WTC11 (cell line): ENCODE measurements at regions not wholly inside any gene's neighbourhood (a gene's known extent, or its start where the extent isn't known, plus 50 kb on each side); places are given as distances from the start of the nearest gene placed in this dataset.

Experiments
- ATAC-seq: fragments of 200-7000 bp; cut with Tn5 transposase; 2 replicates; pipeline ENCODE4 v1.10.0; 2021; ENCODE audit warnings: mild to moderate bottlenecking, moderate library complexity
- CTCF ChIA-PET: fragments of 300-600 bp; sonication (Branson Sonifier 250); formaldehyde crosslinking; loops from one replicate; lab custom pipeline; 2021; ENCODE audit warnings: antibody characterized with exemption; lab: Charles Lee
- POLR2A ChIA-PET: fragments of 350-600 bp; sonication (Branson Sonifier 250); formaldehyde crosslinking; loops from one replicate; lab custom pipeline; 2021; ENCODE audit warnings: antibody characterized with exemption; lab: Charles Lee
- DNase-seq: peaks from one replicate; pipeline ENCODE4 v3.0.0; 2021; ENCODE audit warnings: low spot score
- H3K27ac Mint-ChIP-seq: 2 replicates; pipeline ENCODE4 v1.8.0; 2021; ENCODE audit warnings: mixed read lengths
- H3K27me3 Mint-ChIP-seq: 2 replicates; pipeline ENCODE4 v1.8.0; 2021; ENCODE audit warnings: low read depth, mild to moderate bottlenecking, moderate library complexity, mixed read lengths
- H3K36me3 Mint-ChIP-seq: 2 replicates; pipeline ENCODE4 v1.8.0; 2021; ENCODE audit warnings: mixed read lengths
- H3K4me1 Mint-ChIP-seq: 2 replicates; pipeline ENCODE4 v1.8.0; 2022; ENCODE audit warnings: mixed read lengths
- H3K4me3 Mint-ChIP-seq: 2 replicates; pipeline ENCODE4 v1.8.0; 2021; ENCODE audit warnings: mild to moderate bottlenecking, moderate library complexity, mixed read lengths
- H3K9me3 Mint-ChIP-seq: 2 replicates; pipeline ENCODE4 v1.8.0; 2021; ENCODE audit warnings: mixed read lengths
- AFF4 ChIP-seq: sonication (generic); formaldehyde crosslinking; IDR thresholded peaks from 2 replicates; pipeline ENCODE4 v1.8.1; 2023; ENCODE audit warnings: mild to moderate bottlenecking, missing genetic modification reagents, borderline replicate concordance
- ATF1 ChIP-seq: sonication (generic); formaldehyde crosslinking; IDR thresholded peaks from 2 replicates; pipeline ENCODE4 v1.8.1; 2023; ENCODE audit warnings: mild to moderate bottlenecking, moderate library complexity, missing genetic modification reagents
- ATF3 ChIP-seq: sonication (generic); formaldehyde crosslinking; conservative IDR thresholded peaks from 2 replicates; pipeline ENCODE4 v1.8.1; 2022; ENCODE audit warnings: mild to moderate bottlenecking, missing genetic modification reagents
- CREM ChIP-seq: sonication (generic); formaldehyde crosslinking; IDR thresholded peaks from 2 replicates; pipeline ENCODE4 v1.8.1; 2022; ENCODE audit warnings: mild to moderate bottlenecking, missing genetic modification reagents, moderate library complexity
- ESRRA ChIP-seq: sonication (generic); formaldehyde crosslinking; IDR thresholded peaks from 2 replicates; pipeline ENCODE4 v1.8.1; 2022; ENCODE audit warnings: mild to moderate bottlenecking, missing genetic modification reagents, borderline replicate concordance
- FOXJ3 ChIP-seq: sonication (generic); formaldehyde crosslinking; IDR thresholded peaks from 2 replicates; pipeline ENCODE4 v1.9.0; 2021; ENCODE audit warnings: missing genetic modification reagents, mild to moderate bottlenecking, borderline replicate concordance
- FOXP4 ChIP-seq: sonication (generic); formaldehyde crosslinking; IDR thresholded peaks from 2 replicates; pipeline ENCODE4 v1.8.0; 2022; ENCODE audit warnings: mild to moderate bottlenecking, missing genetic modification reagents
- GABPB1 ChIP-seq: sonication (generic); formaldehyde crosslinking; IDR thresholded peaks from 2 replicates; pipeline ENCODE4 v1.8.1; 2023; ENCODE audit warnings: mild to moderate bottlenecking, missing genetic modification reagents
- HMGA2 ChIP-seq: fragments of 250-450 bp; sonication (Bioruptor Pico); IDR thresholded peaks from 2 replicates; pipeline ENCODE4 v1.4.0; 2021; ENCODE audit warnings: mild to moderate bottlenecking, moderate library complexity
- IRF2 ChIP-seq: sonication (generic); formaldehyde crosslinking; IDR thresholded peaks from 2 replicates; pipeline ENCODE4 v1.8.0; 2022; ENCODE audit warnings: low read depth, missing genetic modification reagents, borderline replicate concordance
- JAZF1 ChIP-seq: fragments of 250-450 bp; sonication (Bioruptor Pico); IDR thresholded peaks from 2 replicates; pipeline ENCODE4 v1.9.0; 2021; ENCODE audit warnings: moderate library complexity, mild to moderate bottlenecking, inconsistent platforms
- KAT7 ChIP-seq: sonication (generic); formaldehyde crosslinking; IDR thresholded peaks from 2 replicates; pipeline ENCODE4 v1.8.1; 2023; ENCODE audit warnings: missing genetic modification reagents, mild to moderate bottlenecking, borderline replicate concordance
- MLX ChIP-seq: sonication (generic); formaldehyde crosslinking; IDR thresholded peaks from 2 replicates; pipeline ENCODE4 v1.8.1; 2023; ENCODE audit warnings: mild to moderate bottlenecking, missing genetic modification reagents, moderate library complexity
- NR1H2 ChIP-seq: sonication (generic); formaldehyde crosslinking; IDR thresholded peaks from 2 replicates; pipeline ENCODE4 v1.9.0; 2021; ENCODE audit warnings: mild to moderate bottlenecking, moderate library complexity, missing genetic modification reagents
- NR2C2 ChIP-seq: sonication (generic); formaldehyde crosslinking; IDR thresholded peaks from 2 replicates; pipeline ENCODE4 v1.8.0; 2022; ENCODE audit warnings: mild to moderate bottlenecking, missing genetic modification reagents
- NR3C1 ChIP-seq: sonication (generic); formaldehyde crosslinking; conservative IDR thresholded peaks from 2 replicates; pipeline ENCODE4 v1.8.1; 2023; ENCODE audit warnings: low read depth, mild to moderate bottlenecking, missing genetic modification reagents
- RELA ChIP-seq: sonication (generic); formaldehyde crosslinking; IDR thresholded peaks from 2 replicates; pipeline ENCODE4 v1.8.1; 2022; ENCODE audit warnings: missing genetic modification reagents, mild to moderate bottlenecking, borderline replicate concordance
- SP1 ChIP-seq: sonication (generic); formaldehyde crosslinking; conservative IDR thresholded peaks from 2 replicates; pipeline ENCODE4 v1.8.1; 2022; ENCODE audit warnings: missing genetic modification reagents
- TCF7 ChIP-seq: sonication (generic); formaldehyde crosslinking; IDR thresholded peaks from 2 replicates; pipeline ENCODE4 v1.8.0; 2022; ENCODE audit warnings: mild to moderate bottlenecking, low read depth, missing genetic modification reagents, moderate library complexity
- TEAD4 ChIP-seq: sonication (generic); formaldehyde crosslinking; IDR thresholded peaks from 2 replicates; pipeline ENCODE4 v1.8.0; 2022; ENCODE audit warnings: mild to moderate bottlenecking, missing genetic modification reagents
- ZNF263 ChIP-seq: sonication (generic); formaldehyde crosslinking; IDR thresholded peaks from 2 replicates; pipeline ENCODE4 v1.8.1; 2022; ENCODE audit warnings: low read depth, mild to moderate bottlenecking, moderate library complexity, missing genetic modification reagents
- ZNF317 ChIP-seq: sonication (generic); formaldehyde crosslinking; IDR thresholded peaks from 2 replicates; pipeline ENCODE4 v1.8.1; 2023; ENCODE audit warnings: low read depth, mild to moderate bottlenecking, moderate library complexity, missing genetic modification reagents, borderline replicate concordance
- ZNF423 ChIP-seq: fragments of 250-450 bp; sonication (Bioruptor Pico); IDR thresholded peaks from 2 replicates; pipeline ENCODE4 v2.1.2; 2022; ENCODE audit warnings: mild to moderate bottlenecking, moderate library complexity
- ZNF671 ChIP-seq: fragments of 250-450 bp; sonication (Bioruptor Pico); IDR thresholded peaks from 2 replicates; pipeline ENCODE4 v1.8.0; 2021; ENCODE audit warnings: mild to moderate bottlenecking
- ZSCAN18 ChIP-seq: fragments of 250-450 bp; sonication (Bioruptor Pico); IDR thresholded peaks from 2 replicates; pipeline ENCODE4 v2.1.2; 2022; ENCODE audit warnings: mild to moderate bottlenecking, moderate library complexity
- TF ChIP-seq, protein P1 (sequence below): sonication (generic); formaldehyde crosslinking; IDR thresholded peaks from 2 replicates; pipeline ENCODE4 v1.8.1; 2023; ENCODE audit warnings: mild to moderate bottlenecking, moderate library complexity, missing genetic modification reagents

GRCh38 chr2:152250421-152251100, 75.0 kb upstream of the STAM2 start (continued):
- no peak for TF ChIP-seq NR3C1 (CRISPR knock-in tag)
- TF ChIP-seq NR1H2 (CRISPR knock-in tag): no peak
- no peak for TF ChIP-seq TEAD4 (CRISPR knock-in tag)
- no peak for TF ChIP-seq SP1 (CRISPR knock-in tag)
- no peak for TF ChIP-seq GABPB1 (CRISPR knock-in tag)
- no peak for TF ChIP-seq ATF3
- TF ChIP-seq MLX (CRISPR knock-in tag): no peak
- TF ChIP-seq KAT7: no peak
- TF ChIP-seq ZNF263 (CRISPR knock-in tag): no peak
- no peak for TF ChIP-seq IRF2 (CRISPR knock-in tag)
- TF ChIP-seq CREM (CRISPR knock-in tag): no peak

DNA sequence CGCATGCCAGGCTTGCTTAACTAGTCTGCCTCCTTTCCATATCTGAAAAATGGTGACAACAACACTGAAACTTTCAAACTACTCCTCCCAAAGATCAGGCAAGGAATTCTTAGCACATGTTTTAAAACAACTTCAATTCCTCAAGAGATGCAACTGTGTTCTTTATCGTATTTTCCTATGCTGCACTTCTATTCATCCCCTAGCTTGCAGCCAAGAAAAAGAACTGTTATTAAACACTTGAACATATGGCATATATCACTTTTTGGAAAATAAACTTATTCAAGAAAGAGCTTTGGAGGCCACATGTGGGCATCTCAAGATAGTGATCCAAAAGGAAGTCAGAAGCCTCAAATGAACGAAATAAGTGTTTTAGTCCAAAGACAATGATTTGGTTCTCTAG, 75.6 kb upstream of the STAM2 start:
- no peak for DNase-seq
- H3K36me3 Mint-ChIP-seq: no peaks in the 10 kb centered on the region
- POLR2A ChIA-PET: no interaction called here
- H3K27ac Mint-ChIP-seq: no peak overlapping the region
- ATAC-seq: no peak
- H3K4me1 Mint-ChIP-seq: no peaks in the 10 kb centered on the region
- H3K27me3 Mint-ChIP-seq: no peaks in the 10 kb centered on the region; the same call in 1 of the 2 replicates
- H3K4me3 Mint-ChIP-seq: no peak overlapping the region
- TF ChIP-seq ZSCAN18 (no peak), GABPB1 (CRISPR knock-in tag) (no peak), HMGA2 (no peak), JAZF1 (CRISPR knock-in tag) (no peak), NR2C2 (CRISPR knock-in tag) (no peak), SP1 (CRISPR knock-in tag) (no peak), ZNF317 (CRISPR knock-in tag) (no peak), ESRRA (no peak)
- TF ChIP-seq, all 79 proteins: peak for 0
- H3K9me3 Mint-ChIP-seq: no peaks in the 10 kb centered on the region
- CTCF ChIA-PET: no interaction called here

GRCh38 chr2:152251811-152252210, 76.2 kb upstream of the STAM2 start:
- CTCF ChIA-PET: no interaction called here
- H3K4me3 Mint-ChIP-seq: no peak overlapping the region
- no peaks in the 10 kb centered on the region; the same call in 1 of the 2 replicates for H3K27me3 Mint-ChIP-seq
- no peak for DNase-seq
- no peak for ATAC-seq
- POLR2A ChIA-PET: no interaction called here
- no peak overlapping the region for H3K27ac Mint-ChIP-seq
- H3K36me3 Mint-ChIP-seq: no peaks in the 10 kb centered on the region
- no peaks in the 10 kb centered on the region for H3K4me1 Mint-ChIP-seq
- no peaks in the 10 kb centered on the region for H3K9me3 Mint-ChIP-seq
- no peak for TF ChIP-seq CREM (CRISPR knock-in tag)
- TF ChIP-seq TCF7: no peak
- TF ChIP-seq RELA (CRISPR knock-in tag): no peak
- TF ChIP-seq FOXJ3 (CRISPR knock-in tag): no peak
- TF ChIP-seq AFF4 (CRISPR knock-in tag): no peak
- no peak for TF ChIP-seq NR2C2 (CRISPR knock-in tag)
- TF ChIP-seq ATF1 (CRISPR knock-in tag): no peak
- no peak for TF ChIP-seq ZNF423 (CRISPR knock-in tag)
- no peak for TF ChIP-seq ZNF671 (CRISPR knock-in tag)
- TF ChIP-seq FOXP4: no peak
- TF ChIP-seq, protein P1, sequence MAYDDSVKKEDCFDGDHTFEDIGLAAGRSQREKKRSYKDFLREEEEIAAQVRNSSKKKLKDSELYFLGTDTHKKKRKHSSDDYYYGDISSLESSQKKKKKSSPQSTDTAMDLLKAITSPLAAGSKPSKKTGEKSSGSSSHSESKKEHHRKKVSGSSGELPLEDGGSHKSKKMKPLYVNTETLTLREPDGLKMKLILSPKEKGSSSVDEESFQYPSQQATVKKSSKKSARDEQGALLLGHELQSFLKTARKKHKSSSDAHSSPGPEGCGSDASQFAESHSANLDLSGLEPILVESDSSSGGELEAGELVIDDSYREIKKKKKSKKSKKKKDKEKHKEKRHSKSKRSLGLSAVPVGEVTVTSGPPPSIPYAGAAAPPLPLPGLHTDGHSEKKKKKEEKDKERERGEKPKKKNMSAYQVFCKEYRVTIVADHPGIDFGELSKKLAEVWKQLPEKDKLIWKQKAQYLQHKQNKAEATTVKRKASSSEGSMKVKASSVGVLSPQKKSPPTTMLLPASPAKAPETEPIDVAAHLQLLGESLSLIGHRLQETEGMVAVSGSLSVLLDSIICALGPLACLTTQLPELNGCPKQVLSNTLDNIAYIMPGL (CRISPR knock-in tag): no peak
